ENCODE measurements at regions not wholly inside any gene's neighbourhood (a gene's known extent, or its start where the extent isn't known, plus 50 kb on each side); places are given as distances from the start of the nearest gene placed in this dataset.
A peak's percentile ranks its signal among the peaks of the same experiment; 100 is the strongest.

DNA sequence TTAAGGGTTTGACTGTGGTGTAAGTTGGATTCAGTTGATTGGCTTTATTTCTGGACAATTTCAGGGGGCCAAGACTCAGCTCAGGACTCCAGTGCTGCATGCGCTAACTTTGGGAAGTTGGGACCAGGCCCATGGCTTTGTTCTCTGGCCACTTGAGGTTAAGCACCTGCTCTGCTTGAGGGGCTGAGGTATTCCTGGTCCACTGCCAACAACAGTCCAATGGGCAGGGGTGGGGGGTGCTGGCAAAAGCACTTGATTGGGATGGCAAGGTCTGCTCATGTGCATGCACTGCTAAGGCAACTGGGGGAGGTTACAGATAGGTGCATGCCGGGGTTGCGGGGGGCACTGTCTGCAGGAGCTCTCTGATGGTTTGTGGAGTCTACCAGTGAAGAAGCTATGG, 52.6 kb upstream of the ASB17 start:
- no peak overlapping the region for H3K4me3 ChIP-seq (ENCODE audit: low read depth, low read length)
- TF ChIP-seq, protein P1, sequence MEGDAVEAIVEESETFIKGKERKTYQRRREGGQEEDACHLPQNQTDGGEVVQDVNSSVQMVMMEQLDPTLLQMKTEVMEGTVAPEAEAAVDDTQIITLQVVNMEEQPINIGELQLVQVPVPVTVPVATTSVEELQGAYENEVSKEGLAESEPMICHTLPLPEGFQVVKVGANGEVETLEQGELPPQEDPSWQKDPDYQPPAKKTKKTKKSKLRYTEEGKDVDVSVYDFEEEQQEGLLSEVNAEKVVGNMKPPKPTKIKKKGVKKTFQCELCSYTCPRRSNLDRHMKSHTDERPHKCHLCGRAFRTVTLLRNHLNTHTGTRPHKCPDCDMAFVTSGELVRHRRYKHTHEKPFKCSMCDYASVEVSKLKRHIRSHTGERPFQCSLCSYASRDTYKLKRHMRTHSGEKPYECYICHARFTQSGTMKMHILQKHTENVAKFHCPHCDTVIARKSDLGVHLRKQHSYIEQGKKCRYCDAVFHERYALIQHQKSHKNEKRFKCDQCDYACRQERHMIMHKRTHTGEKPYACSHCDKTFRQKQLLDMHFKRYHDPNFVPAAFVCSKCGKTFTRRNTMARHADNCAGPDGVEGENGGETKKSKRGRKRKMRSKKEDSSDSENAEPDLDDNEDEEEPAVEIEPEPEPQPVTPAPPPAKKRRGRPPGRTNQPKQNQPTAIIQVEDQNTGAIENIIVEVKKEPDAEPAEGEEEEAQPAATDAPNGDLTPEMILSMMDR (IDR thresholded peaks at IDR 0.05; ENCODE audit: borderline replicate concordance, insufficient read depth, low read depth, low read length) = no peak

DNA sequence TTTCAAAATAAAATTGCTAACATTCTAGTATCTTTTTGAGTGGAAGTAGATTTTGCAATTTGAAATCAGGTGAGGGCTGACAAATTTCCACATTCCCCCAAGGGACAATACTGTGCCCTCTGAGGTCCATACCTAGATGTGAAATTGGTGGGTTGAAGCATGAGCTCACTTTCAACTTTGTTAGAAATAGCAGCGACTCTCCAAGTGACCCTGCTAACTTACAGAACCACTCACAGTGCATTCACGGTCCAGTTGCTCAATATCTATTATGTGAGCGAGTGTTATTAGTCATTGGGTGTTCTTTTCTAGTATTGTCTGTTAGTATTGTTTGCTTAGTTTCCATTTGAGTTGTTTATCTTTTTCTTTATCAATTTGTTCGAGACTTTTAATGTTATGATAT, 53.6 kb upstream of the ASB17 start:
- TF ChIP-seq, protein P1 (IDR thresholded peaks at IDR 0.05; ENCODE audit: borderline replicate concordance, insufficient read depth, low read depth, low read length) = no peak
- no peak overlapping the region for H3K4me3 ChIP-seq (ENCODE audit: low read depth, low read length)

DNA sequence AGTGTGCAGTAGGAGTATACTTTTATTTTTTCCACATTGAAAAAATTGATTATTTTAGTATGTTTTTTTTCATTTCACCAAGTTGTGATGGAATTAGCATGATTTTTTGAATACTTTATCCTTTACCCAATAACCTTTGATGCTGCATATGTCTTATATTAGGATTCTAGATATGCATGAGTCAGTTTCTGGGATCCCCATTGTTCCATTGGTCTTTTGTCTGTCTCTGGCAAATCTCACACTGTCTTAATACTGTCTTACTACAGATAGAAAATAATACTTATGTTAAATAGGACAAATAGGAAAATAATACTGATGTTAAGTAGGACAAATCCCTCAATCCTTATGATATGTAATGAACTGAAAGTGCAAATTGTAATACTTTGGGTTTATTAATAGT, 54.3 kb upstream of the ASB17 start:
- TF ChIP-seq, protein P1 (IDR thresholded peaks at IDR 0.05; ENCODE audit: borderline replicate concordance, insufficient read depth, low read depth, low read length) = no peak
- H3K4me3 ChIP-seq (ENCODE audit: low read depth, low read length) = no peak overlapping the region

DNA sequence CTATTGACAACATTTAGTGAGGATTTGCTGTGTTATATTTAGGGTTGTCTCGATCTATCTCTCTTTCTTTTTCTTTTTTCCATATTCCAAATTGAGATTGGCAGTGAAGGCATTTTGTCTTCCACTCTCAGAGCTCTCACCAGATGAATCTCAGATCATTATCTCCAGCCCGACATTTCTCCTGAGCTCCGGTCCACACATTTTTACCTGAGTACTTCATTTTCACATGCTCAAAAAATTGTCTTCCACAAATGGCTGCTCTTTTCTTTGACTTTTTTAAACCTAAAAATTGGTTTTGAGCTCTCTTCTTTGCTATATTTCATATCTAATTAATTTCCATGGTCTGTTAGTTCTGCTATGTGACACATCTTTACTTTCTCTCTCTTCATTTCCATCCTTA, 56.9 kb upstream of the ASB17 start:
- TF ChIP-seq, protein P1 (IDR thresholded peaks at IDR 0.05; ENCODE audit: borderline replicate concordance, insufficient read depth, low read depth, low read length) = no peak
- H3K4me3 ChIP-seq (ENCODE audit: low read depth, low read length) = no peak overlapping the region

DNA sequence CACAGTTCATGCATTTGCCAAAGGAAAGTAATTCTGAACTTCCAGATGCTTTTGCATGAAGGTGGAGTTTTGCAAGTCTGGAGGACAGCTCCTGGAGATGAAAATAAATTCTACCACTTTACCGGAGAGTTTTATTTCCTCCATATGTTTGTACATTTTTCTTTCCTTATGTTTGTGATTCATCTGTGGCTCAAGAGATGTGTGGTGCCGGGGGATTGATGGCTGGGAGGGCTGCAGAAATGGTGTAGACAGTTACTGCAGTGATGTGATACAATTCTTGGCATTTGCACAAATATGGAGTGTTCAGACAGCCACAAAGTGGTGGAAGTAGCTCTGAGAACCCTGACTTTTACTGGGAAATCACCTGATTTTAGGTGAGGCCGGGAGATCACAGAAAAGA, 58.5 kb upstream of the ASB17 start:
- H3K4me3 ChIP-seq (ENCODE audit: low read depth, low read length) = no peak overlapping the region
- TF ChIP-seq, protein P1 (IDR thresholded peaks at IDR 0.05; ENCODE audit: borderline replicate concordance, insufficient read depth, low read depth, low read length) = no peak

DNA sequence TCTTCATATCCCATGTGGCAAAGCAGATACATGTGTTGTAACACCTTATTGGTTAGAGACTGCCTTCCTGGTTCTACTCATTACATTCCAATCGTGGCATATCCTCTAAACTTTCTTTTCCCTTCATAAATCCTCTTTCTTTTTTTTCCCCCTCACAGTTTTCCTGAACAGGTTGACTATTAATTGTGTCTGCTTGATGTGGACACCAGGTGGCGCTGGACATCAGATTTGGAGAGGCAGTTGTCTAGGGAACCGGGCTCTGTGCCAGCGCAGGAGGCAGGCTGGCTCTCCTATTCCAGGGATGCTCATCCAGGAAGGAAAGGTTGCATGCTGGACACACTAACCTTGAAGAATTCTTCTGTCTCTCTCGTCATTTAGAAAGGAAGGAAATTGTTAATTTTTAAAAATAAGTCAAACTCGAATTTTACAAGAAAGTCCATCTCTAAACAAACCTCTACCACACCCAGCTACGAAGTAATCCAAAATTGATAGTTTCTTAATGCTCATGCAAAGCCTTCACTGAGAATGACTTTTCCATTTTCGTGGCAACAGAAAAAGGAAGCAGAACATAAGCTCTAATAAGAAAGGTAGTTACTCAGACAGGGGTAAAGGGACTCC, 59.4 kb upstream of the ASB17 start:
- TF ChIP-seq, protein P1 (IDR thresholded peaks at IDR 0.05; ENCODE audit: borderline replicate concordance, insufficient read depth, low read depth, low read length) = peak; percentile 72; the same call in 1 of the 2 replicates
- H3K4me3 ChIP-seq (ENCODE audit: low read depth, low read length) = no peak overlapping the region

DNA sequence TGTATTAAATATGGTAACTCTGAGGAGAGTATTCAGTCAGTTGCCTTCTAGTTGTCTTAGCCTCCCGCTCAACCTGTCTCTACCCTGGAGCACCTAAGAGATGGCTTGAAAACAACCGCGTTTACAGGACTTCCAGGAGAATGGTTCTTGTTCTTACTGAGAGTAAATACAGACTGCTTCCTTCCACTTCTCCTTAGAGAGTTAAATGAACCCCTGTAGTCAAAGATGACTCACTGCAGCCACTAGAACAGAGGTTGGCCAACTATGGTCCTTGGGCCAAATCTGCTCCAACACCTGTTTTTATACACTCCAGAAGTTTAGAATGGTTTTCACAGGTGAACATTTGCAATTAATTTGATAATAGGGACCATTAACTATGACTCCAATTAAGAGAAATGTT, 60.1 kb upstream of the ASB17 start:
- TF ChIP-seq, protein P1 (IDR thresholded peaks at IDR 0.05; ENCODE audit: borderline replicate concordance, insufficient read depth, low read depth, low read length) = no peak
- H3K4me3 ChIP-seq (ENCODE audit: low read depth, low read length) = no peak overlapping the region

All from GM12875 (cell line).